C4-2B (cell line): ENCODE measurements at regions not wholly inside any gene's neighbourhood (a gene's known extent, or its start where the extent isn't known, plus 50 kb on each side); places are given as distances from the start of the nearest gene placed in this dataset.

Experiments used
- H3K27ac ChIP-seq: fragments of 450-650 bp; 2 replicates; pipeline ENCODE4 v1.5.1; 2017
- ZFX ChIP-seq: fragments of 450-650 bp; IDR thresholded peaks from 2 replicates; pipeline ENCODE4 v1.6.1; 2017
- TF ChIP-seq, protein P1 (sequence below): fragments of 450-650 bp; conservative IDR thresholded peaks from 2 replicates; pipeline ENCODE4 v1.5.1; 2017; ENCODE audit warnings: mild to moderate bottlenecking

DNA sequence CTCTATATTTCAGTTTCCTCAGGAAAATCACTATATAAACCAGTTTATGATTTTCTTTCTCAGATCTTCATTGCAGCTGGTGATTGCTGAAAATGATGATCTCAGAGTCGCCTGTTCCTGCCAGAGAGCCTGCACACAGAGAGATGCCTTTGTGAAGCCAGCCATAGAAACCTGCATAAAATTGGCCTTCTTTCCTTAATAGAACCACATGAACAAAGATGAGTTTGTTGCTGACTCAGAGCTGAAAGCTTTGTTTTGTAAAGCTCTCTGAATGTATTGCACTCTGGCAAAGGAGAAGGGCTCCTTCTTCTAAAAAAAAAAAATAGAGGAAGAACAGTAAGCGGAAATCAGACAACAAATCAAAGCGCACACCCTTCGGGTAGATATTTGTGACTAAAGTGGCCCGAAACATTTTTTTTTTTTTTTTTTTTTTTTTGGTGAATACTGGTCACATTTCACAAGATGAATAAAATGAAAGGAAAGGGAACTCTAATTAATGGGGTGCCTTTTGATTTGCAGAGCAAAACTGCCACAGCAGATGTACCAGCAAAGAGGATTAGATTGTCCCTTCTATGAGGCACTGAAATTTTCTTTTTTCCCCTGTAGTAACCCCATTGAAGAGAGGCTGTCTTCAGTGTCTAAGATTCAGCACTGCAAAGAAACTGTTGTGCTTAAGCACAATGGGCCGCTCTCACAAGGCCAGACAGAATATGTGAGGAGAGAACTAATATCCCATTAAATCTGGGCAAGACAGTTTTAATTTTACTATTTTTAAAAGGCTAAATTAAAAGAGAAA is 75.1 kb upstream of the PTPRZ1 start:
- no peak for TF ChIP-seq ZFX
- TF ChIP-seq, protein P1, sequence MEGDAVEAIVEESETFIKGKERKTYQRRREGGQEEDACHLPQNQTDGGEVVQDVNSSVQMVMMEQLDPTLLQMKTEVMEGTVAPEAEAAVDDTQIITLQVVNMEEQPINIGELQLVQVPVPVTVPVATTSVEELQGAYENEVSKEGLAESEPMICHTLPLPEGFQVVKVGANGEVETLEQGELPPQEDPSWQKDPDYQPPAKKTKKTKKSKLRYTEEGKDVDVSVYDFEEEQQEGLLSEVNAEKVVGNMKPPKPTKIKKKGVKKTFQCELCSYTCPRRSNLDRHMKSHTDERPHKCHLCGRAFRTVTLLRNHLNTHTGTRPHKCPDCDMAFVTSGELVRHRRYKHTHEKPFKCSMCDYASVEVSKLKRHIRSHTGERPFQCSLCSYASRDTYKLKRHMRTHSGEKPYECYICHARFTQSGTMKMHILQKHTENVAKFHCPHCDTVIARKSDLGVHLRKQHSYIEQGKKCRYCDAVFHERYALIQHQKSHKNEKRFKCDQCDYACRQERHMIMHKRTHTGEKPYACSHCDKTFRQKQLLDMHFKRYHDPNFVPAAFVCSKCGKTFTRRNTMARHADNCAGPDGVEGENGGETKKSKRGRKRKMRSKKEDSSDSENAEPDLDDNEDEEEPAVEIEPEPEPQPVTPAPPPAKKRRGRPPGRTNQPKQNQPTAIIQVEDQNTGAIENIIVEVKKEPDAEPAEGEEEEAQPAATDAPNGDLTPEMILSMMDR: no peak
- no peak overlapping the region for H3K27ac ChIP-seq

DNA sequence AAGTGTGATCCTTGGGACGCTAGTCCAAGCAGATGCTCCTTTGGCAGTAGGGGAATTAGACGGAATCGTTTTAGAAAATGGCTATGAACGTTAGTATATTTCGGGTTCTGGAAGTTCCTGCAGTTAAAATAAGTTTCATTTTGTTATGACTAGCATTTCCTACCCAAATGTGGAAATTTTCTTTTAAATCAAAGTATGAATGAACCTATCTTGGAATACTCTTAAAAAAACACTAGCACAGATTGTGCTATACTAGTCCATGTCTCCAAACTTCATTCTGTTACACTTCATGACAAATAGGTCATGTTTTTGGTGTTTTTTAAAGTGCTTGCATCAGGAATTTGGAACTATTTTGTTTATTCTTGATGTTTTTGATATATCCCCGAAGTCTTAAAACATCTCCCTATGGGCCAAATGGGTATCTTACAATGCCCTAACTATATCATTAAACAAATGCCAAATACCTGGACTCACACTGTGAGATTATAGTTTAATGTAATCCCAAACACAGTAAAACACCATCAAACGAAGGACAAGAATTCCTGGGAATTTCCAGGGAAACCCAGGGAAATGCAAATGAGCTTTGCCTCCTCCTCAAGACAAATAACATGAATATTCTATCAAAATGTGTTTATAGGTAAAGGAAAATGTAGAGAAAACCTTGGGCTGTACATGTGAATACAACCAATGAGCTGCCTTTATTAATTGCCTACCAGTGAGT is 75.9 kb upstream of the PTPRZ1 start:
- TF ChIP-seq ZFX: no peak
- TF ChIP-seq, protein P1: no peak

GRCh38 chr7:121796381-121796780 is 76.6 kb upstream of the PTPRZ1 start:
- no peak overlapping the region for H3K27ac ChIP-seq
- TF ChIP-seq ZFX: no peak
- TF ChIP-seq, protein P1: no peak

More for the DNA sequence above, 75.9 kb upstream of the PTPRZ1 start:
- no peak overlapping the region for H3K27ac ChIP-seq

- no peak for TF ChIP-seq ZFX
- TF ChIP-seq, protein P1: no peak
- no peak overlapping the region for H3K27ac ChIP-seq
Measured at GRCh38 chr7:121795736-121796135, 77.2 kb upstream of the PTPRZ1 start.

GRCh38 chr7:121793716-121794115 is 79.2 kb upstream of the PTPRZ1 start:
- H3K27ac ChIP-seq: no peak overlapping the region
- TF ChIP-seq, protein P1: no peak
- no peak for TF ChIP-seq ZFX

- H3K27ac ChIP-seq: no peak overlapping the region
- TF ChIP-seq, protein P1: no peak
- no peak for TF ChIP-seq ZFX
Measured at GRCh38 chr7:121777672-121778071, 95.3 kb upstream of the PTPRZ1 start.

- TF ChIP-seq, protein P1: no peak
- TF ChIP-seq ZFX: no peak
- no peak overlapping the region for H3K27ac ChIP-seq
Measured at GRCh38 chr7:121774563-121774962, 98.4 kb upstream of the PTPRZ1 start.
